Endothelial cell of umbilical vein (primary cell): ENCODE measurements at regions not wholly inside any gene's neighbourhood (a gene's known extent, or its start where the extent isn't known, plus 50 kb on each side); places are given as distances from the start of the nearest gene placed in this dataset.

Experiments
- BruUV-seq: library from RNA; stranded (reverse); fragments of 400-500 nt; replicated peaks from 2 replicates; lab custom pipeline; 2021; lab: Mats Ljungman, UMichigan
- CTCF ChIA-PET: fragments of 300-600, 350-600 bp; sonication (Branson Sonifier 250); formaldehyde crosslinking; loops from one replicate; lab custom pipeline; 2021; ENCODE audit warnings: antibody characterized with exemption, inconsistent platforms; lab: Charles Lee
- POLR2A ChIA-PET: fragments of 300-600, 350-600 bp; sonication (Branson Sonifier 250); formaldehyde crosslinking; loops from one replicate; lab custom pipeline; 2021; ENCODE audit warnings: antibody characterized with exemption, inconsistent platforms; lab: Charles Lee
- DNase-seq: peaks from one replicate; pipeline ENCODE4 v3.0.0-alpha.2; 2011; ENCODE audit warnings: low read depth, low spot score
- FAIRE-seq: peaks from 2 replicates; lab custom pipeline; 2011; peaks lifted over from hg19 to GRCh38; lab: Jason Lieb, UNC
- H2AFZ ChIP-seq: 2 replicates; pipeline ENCODE4 v1.6.0; 2012; ENCODE audit warnings: low read depth, low read length, control low read depth, inconsistent platforms
- H3K27ac ChIP-seq: 2 replicates; pipeline ENCODE4 v1.5.1; 2011; ENCODE audit warnings: low read depth, mild to moderate bottlenecking, control low read depth, low read length, moderate library complexity; ENCODE audit not compliant: insufficient read depth
- H3K27me3 ChIP-seq, 2 experiments: 2 replicates each; pipeline versions ENCODE4 v1.6.0 to v1.6.1; 2011; ENCODE audit warnings: low read length in 2 of 2, mixed read lengths in 1 of 2; ENCODE audit not compliant: control insufficient read depth in 2 of 2, insufficient read depth in 2 of 2
- H3K36me3 ChIP-seq, 2 experiments: 2 replicates in 1 of 2; 3 replicates in 1 of 2; pipeline ENCODE4 v1.5.1; 2011; ENCODE audit warnings: low read length in 2 of 2, mild to moderate bottlenecking in 1 of 2, moderate library complexity in 1 of 2; ENCODE audit not compliant: control insufficient read depth in 2 of 2, insufficient read depth in 2 of 2; ENCODE audit errors: extremely low read depth in 1 of 2
- H3K4me1 ChIP-seq: 3 replicates; pipeline ENCODE4 v1.5.1; 2011; ENCODE audit warnings: mild to moderate bottlenecking, low read length; ENCODE audit not compliant: control insufficient read depth, insufficient read depth; ENCODE audit errors: extremely low read depth
- H3K4me2 ChIP-seq: 2 replicates; pipeline ENCODE4 v1.6.1; 2011; ENCODE audit warnings: low read length, control low read depth, mixed read lengths; ENCODE audit not compliant: insufficient read depth
- H3K4me3 ChIP-seq, 3 experiments: fragments of 200-600 bp in 1 of 3; sonication (generic), shearing (Covaris generic) in 1 of 3; replicated peaks in 1 of 3; 2 replicates each; pipeline ENCODE4 v1.5.1; 2011 to 2016; ENCODE audit warnings: control low read depth in 3 of 3, low read length in 3 of 3, mild to moderate bottlenecking in 2 of 3, inconsistent platforms in 1 of 3, low read depth in 1 of 3, moderate library complexity in 1 of 3; ENCODE audit not compliant: insufficient read depth in 1 of 3
- H3K79me2 ChIP-seq: 2 replicates; pipeline ENCODE4 v1.6.0; 2012; ENCODE audit warnings: low read length, inconsistent platforms; ENCODE audit not compliant: control insufficient read depth, insufficient read depth
- H3K9ac ChIP-seq: replicated peaks from 2 replicates; pipeline ENCODE3; 2011; ENCODE audit warnings: low read length, control low read depth; ENCODE audit not compliant: insufficient read depth; ENCODE audit errors: extremely low read depth
- H3K9me1 ChIP-seq: replicated peaks from 3 replicates; pipeline ENCODE4 v1.6.0; 2011; ENCODE audit warnings: mild to moderate bottlenecking, low read length; ENCODE audit not compliant: control insufficient read depth, insufficient read depth; ENCODE audit errors: extremely low read depth
- H3K9me3 ChIP-seq: replicated peaks from 2 replicates; pipeline ENCODE4 v1.5.1; 2012; ENCODE audit warnings: low read length, inconsistent platforms; ENCODE audit not compliant: control insufficient read depth, insufficient read depth
- H4K20me1 ChIP-seq: replicated peaks from 2 replicates; pipeline ENCODE3; 2011; ENCODE audit warnings: mild to moderate bottlenecking, low read length; ENCODE audit not compliant: control insufficient read depth, insufficient read depth; ENCODE audit errors: extremely low read depth
- EZH2 ChIP-seq: IDR thresholded peaks from 2 replicates; pipeline ENCODE4 v1.6.1; 2012; ENCODE audit warnings: borderline replicate concordance, low read depth, mild to moderate bottlenecking, moderate library complexity, low read length, inconsistent platforms; ENCODE audit not compliant: severe bottlenecking
- FOS ChIP-seq: IDR thresholded peaks from 2 replicates; pipeline ENCODE4 v1.6.1; 2011; ENCODE audit warnings: mild to moderate bottlenecking, low read length, moderate library complexity, borderline replicate concordance; ENCODE audit not compliant: insufficient read depth
- GATA2 ChIP-seq: IDR thresholded peaks from 2 replicates; pipeline ENCODE4 v1.7.0; 2011; ENCODE audit warnings: low read depth, mild to moderate bottlenecking, moderate library complexity, mixed read lengths, low read length; ENCODE audit not compliant: insufficient read length, insufficient read depth
- JUN ChIP-seq: IDR thresholded peaks from 2 replicates; pipeline ENCODE4 v1.6.1; 2011; ENCODE audit warnings: borderline replicate concordance, low read depth; ENCODE audit not compliant: insufficient read length, insufficient read depth
- MYC ChIP-seq: IDR thresholded peaks from one replicate; pipeline ENCODE4 v1.6.1; 2011; ENCODE audit warnings: mild to moderate bottlenecking, low read depth, low read length
- POLR2A ChIP-seq: IDR thresholded peaks from 2 replicates; pipeline ENCODE4 v1.6.1; 2012; ENCODE audit warnings: low read depth, mild to moderate bottlenecking, control low read depth, low read length
- dilution Hi-C: fragments of 300-500 bp; cut with MboI; formaldehyde crosslinking; loops from one replicate; pipeline ENCODE4 v1.15.0; 2019; ENCODE audit warnings: low sequenced_read_pairs; ENCODE audit not compliant: extremely low pct_ligation_motif_present
- intact Hi-C: fragments of 100-400 bp; cut with micrococcal nuclease; formaldehyde crosslinking; loops from one replicate; pipeline ENCODE4 v1.10.0; 2022
- TF ChIP-seq, protein P1 (sequence below): IDR thresholded peaks from 2 replicates; pipeline ENCODE4 v1.6.1; 2011; ENCODE audit not compliant: insufficient read depth, insufficient read length
- TF ChIP-seq, protein P2 (sequence below), 2 donors: IDR thresholded peaks; 1 replicate in 1 of 2; 2 replicates in 1 of 2; pipeline ENCODE4 v1.5.1; 2011; ENCODE audit warnings: low read length in 2 of 2, mild to moderate bottlenecking in 2 of 2, moderate library complexity in 2 of 2, control low read depth in 1 of 2, inconsistent platforms in 1 of 2, low read depth in 1 of 2; ENCODE audit not compliant: insufficient read depth in 1 of 2; ENCODE audit errors: extremely low read depth in 1 of 2

DNA sequence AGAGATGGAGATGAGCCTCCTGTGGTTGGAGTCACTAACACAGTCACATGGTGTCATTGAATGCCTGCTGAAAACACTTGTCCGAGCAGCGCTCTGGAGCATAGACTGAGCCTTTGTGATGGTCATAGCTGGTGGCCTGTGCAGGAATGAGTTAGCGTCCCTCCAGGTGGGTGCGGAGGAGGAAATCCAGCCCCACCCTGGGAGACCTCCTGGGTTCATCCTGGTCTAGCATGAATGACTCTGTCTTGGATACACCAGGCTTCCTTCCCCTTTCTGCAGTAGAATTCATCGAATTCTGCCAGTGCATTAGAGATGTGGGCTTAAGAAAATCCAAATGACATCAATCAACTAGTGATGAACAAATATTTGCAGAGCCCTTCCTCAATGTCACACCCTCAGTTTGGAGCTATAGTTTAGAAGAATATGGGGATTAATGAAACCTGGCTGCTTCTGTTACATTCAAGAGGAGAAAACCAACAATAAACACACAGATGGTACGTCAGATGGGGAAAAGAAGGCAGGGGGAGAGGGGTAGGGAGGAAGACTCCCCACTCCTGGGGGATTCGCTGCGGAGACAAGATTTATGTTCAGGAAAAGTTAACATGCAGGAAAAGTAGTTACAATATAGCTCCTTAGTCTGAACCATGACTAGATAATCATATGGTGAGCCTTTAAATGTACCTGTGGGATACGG lies 136.7 kb downstream of the DDX1 start:
- no peaks in the 10 kb centered on the region for H4K20me1 ChIP-seq
- H3K4me3 ChIP-seq, result no peak overlapping the region
- BruUV-seq, result no TSS peak
- no peak overlapping the region for H3K27ac ChIP-seq
- no peaks in the 10 kb centered on the region for H3K9me3 ChIP-seq
- H3K36me3 ChIP-seq, result no peaks in the 10 kb centered on the region
- FAIRE-seq (peak; percentile 47), DNase-seq (no peak)
- intact Hi-C loops (no loop called here), dilution Hi-C loops (no loop called here)
- H2AFZ ChIP-seq, result no peak overlapping the region
- H3K79me2 ChIP-seq, result no peaks in the 10 kb centered on the region
- peaks cover 22% of the 10 kb centered on the region for H3K4me1 ChIP-seq
- H3K9ac ChIP-seq, result no peak overlapping the region
- POLR2A ChIA-PET, result no interaction called here
- no peaks in the 10 kb centered on the region for H3K9me1 ChIP-seq
- H3K4me2 ChIP-seq, result no peak overlapping the region
- TF ChIP-seq MYC (no peak), EZH2 (no peak), POLR2A (no peak), JUN (no peak), FOS (no peak), GATA2 (no peak)
- TF ChIP-seq, protein P1, sequence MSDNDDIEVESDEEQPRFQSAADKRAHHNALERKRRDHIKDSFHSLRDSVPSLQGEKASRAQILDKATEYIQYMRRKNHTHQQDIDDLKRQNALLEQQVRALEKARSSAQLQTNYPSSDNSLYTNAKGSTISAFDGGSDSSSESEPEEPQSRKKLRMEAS, result no peak
- TF ChIP-seq, protein P2, sequence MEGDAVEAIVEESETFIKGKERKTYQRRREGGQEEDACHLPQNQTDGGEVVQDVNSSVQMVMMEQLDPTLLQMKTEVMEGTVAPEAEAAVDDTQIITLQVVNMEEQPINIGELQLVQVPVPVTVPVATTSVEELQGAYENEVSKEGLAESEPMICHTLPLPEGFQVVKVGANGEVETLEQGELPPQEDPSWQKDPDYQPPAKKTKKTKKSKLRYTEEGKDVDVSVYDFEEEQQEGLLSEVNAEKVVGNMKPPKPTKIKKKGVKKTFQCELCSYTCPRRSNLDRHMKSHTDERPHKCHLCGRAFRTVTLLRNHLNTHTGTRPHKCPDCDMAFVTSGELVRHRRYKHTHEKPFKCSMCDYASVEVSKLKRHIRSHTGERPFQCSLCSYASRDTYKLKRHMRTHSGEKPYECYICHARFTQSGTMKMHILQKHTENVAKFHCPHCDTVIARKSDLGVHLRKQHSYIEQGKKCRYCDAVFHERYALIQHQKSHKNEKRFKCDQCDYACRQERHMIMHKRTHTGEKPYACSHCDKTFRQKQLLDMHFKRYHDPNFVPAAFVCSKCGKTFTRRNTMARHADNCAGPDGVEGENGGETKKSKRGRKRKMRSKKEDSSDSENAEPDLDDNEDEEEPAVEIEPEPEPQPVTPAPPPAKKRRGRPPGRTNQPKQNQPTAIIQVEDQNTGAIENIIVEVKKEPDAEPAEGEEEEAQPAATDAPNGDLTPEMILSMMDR (IDR thresholded peaks at IDR 0.05; ENCODE audit: extremely low read depth in 1 of 2, insufficient read depth in 1 of 2, low read depth in 1 of 2, low read length in 2 of 2), result no peak
- CTCF ChIA-PET, result interaction anchor here (0.7 to 0.8 kb wide), 2 partner anchors 16 to 19 kb away, joined by 3 read pairs; no protein-coding TSS in a partner anchor
- H3K27me3 ChIP-seq, result peaks cover 0 to 1% of the 10 kb centered on the region in 2 experiments
